GM12878 (cell line): ENCODE measurements at regions not wholly inside any gene's neighbourhood (a gene's known extent, or its start where the extent isn't known, plus 50 kb on each side); places are given as distances from the start of the nearest gene placed in this dataset.
A peak's percentile ranks its signal among the peaks of the same experiment; 100 is the strongest.

ENCODE experiments used
- ATAC-seq: fragments of 200-7000 bp; cut with Tn5 transposase; 3 replicates; pipeline ENCODE4 v1.9.1; 2020; ENCODE audit warnings: mild to moderate bottlenecking, moderate library complexity
- BruUV-seq: library from RNA; stranded (reverse); fragments of 400-500 nt; replicated peaks from 2 replicates; lab custom pipeline; 2021; lab: Mats Ljungman, UMichigan
- CTCF ChIA-PET: fragments of 300-600 bp; sonication (Branson Sonifier 250); formaldehyde crosslinking; extraction: SDS; loops from one replicate; lab custom pipeline; 2021; ENCODE audit warnings: inconsistent platforms; lab: Yijun Ruan, JAX
- POLR2A ChIA-PET: fragments of 350-600 bp; formaldehyde crosslinking; extraction: SDS; loops from one replicate; lab custom pipeline; 2021; ENCODE audit warnings: inconsistent platforms; lab: Charles Lee
- RAD21 ChIA-PET: fragments of 300-600 bp; sonication (Branson Sonifier 250); formaldehyde crosslinking; loops from one replicate; lab custom pipeline; 2023; ENCODE audit warnings: antibody characterized with exemption; ENCODE audit not compliant: unreplicated experiment; lab: Charles Lee
- SMC1A ChIA-PET: fragments of 300-600 bp; sonication (Branson Sonifier 250); formaldehyde crosslinking; loops from one replicate; lab custom pipeline; 2023; ENCODE audit not compliant: unreplicated experiment, uncharacterized antibody; lab: Charles Lee
- DNase-seq: peaks from one replicate; pipeline ENCODE4 v3.0.0-alpha.2; 2011; ENCODE audit warnings: low read depth, low spot score
- FAIRE-seq: peaks from 3 replicates; lab custom pipeline; 2011; peaks lifted over from hg19 to GRCh38; lab: Jason Lieb, UNC
- H2AFZ ChIP-seq: 2 replicates; pipeline ENCODE4 v1.6.0; 2011; ENCODE audit warnings: low read depth, low read length, control low read depth; ENCODE audit not compliant: control insufficient read depth
- H3K27ac ChIP-seq: 2 replicates; pipeline ENCODE4 v1.5.1; 2011; ENCODE audit warnings: control low read depth; ENCODE audit not compliant: control insufficient read depth, insufficient read depth
- H3K27me3 ChIP-seq, 2 experiments: replicated peaks in 1 of 2; 2 replicates each; pipeline versions ENCODE4 v1.6.0 to v1.6.1; 2011; ENCODE audit warnings: low read length in 1 of 2; ENCODE audit not compliant: control insufficient read depth in 2 of 2, insufficient read depth in 2 of 2
- H3K36me3 ChIP-seq, 2 experiments: 2 replicates each; pipeline ENCODE4 v1.5.1; 2011; ENCODE audit warnings: low read length in 1 of 2; ENCODE audit not compliant: control insufficient read depth in 2 of 2, insufficient read depth in 2 of 2
- H3K4me1 ChIP-seq: 2 replicates; pipeline ENCODE4 v1.6.1; 2011; ENCODE audit warnings: mild to moderate bottlenecking, low read length, moderate library complexity, mixed read lengths; ENCODE audit not compliant: control insufficient read depth, insufficient read depth
- H3K4me2 ChIP-seq: 2 replicates; pipeline ENCODE4 v1.6.0; 2011; ENCODE audit warnings: control low read depth; ENCODE audit not compliant: control insufficient read depth, insufficient read depth
- H3K4me3 ChIP-seq: fragments of 200-600 bp; sonication (generic); 2 replicates; pipeline ENCODE4 v1.5.1; 2016
- H3K79me2 ChIP-seq: 2 replicates; pipeline ENCODE4 v1.6.0; 2011; ENCODE audit warnings: low read length; ENCODE audit not compliant: control insufficient read depth, insufficient read depth
- H3K9ac ChIP-seq: 2 replicates; pipeline ENCODE4 v1.8.0; 2011; ENCODE audit warnings: low read length, control low read depth, mixed read lengths; ENCODE audit not compliant: control insufficient read depth, insufficient read depth
- H3K9me3 ChIP-seq: replicated peaks from 3 replicates; pipeline ENCODE4 v1.5.1; 2011; ENCODE audit warnings: mild to moderate bottlenecking, low read length; ENCODE audit not compliant: control insufficient read depth, insufficient read depth
- H4K20me1 ChIP-seq: 2 replicates; pipeline ENCODE4 v1.6.0; 2011; ENCODE audit not compliant: control insufficient read depth, insufficient read depth
- FOXK2 ChIP-seq: fragments of 450-650 bp; IDR thresholded peaks from 2 replicates; pipeline ENCODE4 v1.6.1; 2017; ENCODE audit warnings: mild to moderate bottlenecking, moderate library complexity
- HDGF ChIP-seq: fragments of 450-650 bp; IDR thresholded peaks from 2 replicates; pipeline ENCODE4 v1.6.1; 2016; ENCODE audit warnings: antibody characterized with exemption
- IRF4 ChIP-seq: IDR thresholded peaks from 2 replicates; pipeline ENCODE4 v1.6.1; 2011; ENCODE audit warnings: low read depth, low read length
- JUNB ChIP-seq: IDR thresholded peaks from 2 replicates; pipeline ENCODE4 v1.6.1; 2016; ENCODE audit warnings: antibody characterized with exemption, mild to moderate bottlenecking
- NBN ChIP-seq: fragments of 450-650 bp; IDR thresholded peaks from 2 replicates; pipeline ENCODE4 v1.6.1; 2016
- NKRF ChIP-seq: fragments of 450-650 bp; conservative IDR thresholded peaks from 2 replicates; pipeline ENCODE4 v1.6.1; 2017; ENCODE audit warnings: mild to moderate bottlenecking, moderate library complexity
- PAX5 ChIP-seq: IDR thresholded peaks from 2 replicates; pipeline ENCODE4 v1.6.1; 2011; ENCODE audit warnings: low read depth, low read length, borderline replicate concordance
- RAD21 ChIP-seq: IDR thresholded peaks from 2 replicates; pipeline ENCODE4 v1.6.1; 2011; ENCODE audit warnings: mild to moderate bottlenecking, low read depth, low read length, moderate library complexity; ENCODE audit not compliant: insufficient read depth
- WRNIP1 ChIP-seq: IDR thresholded peaks from 2 replicates; pipeline ENCODE4 v1.6.1; 2011; ENCODE audit warnings: low read depth, low read length, improper control_type of control experiment, borderline replicate concordance
- ZNF207 ChIP-seq: fragments of 450-650 bp; IDR thresholded peaks from 2 replicates; pipeline ENCODE4 v1.6.1; 2014; ENCODE audit warnings: antibody characterized with exemption, mild to moderate bottlenecking, borderline replicate concordance
- WGBS: methylation state at CpG from one replicate; pipeline ENCODE4 v1.1.6; 2016; ENCODE audit warnings: low lambda C conversion rate; ENCODE audit not compliant: insufficient replicate concordance, insufficient coverage; ENCODE audit errors: missing lambda C conversion rate; 5-methylcytosine and 5-hydroxymethylcytosine counted together
- in situ Hi-C: fragments of 300-500 bp; cut with MboI; formaldehyde crosslinking; loops from 9 replicates; pipeline ENCODE4 v1.14.3; 2018; ENCODE audit warnings: mixed read lengths
- intact Hi-C: fragments of 100-400 bp; cut with micrococcal nuclease; formaldehyde crosslinking; loops from one replicate; pipeline ENCODE4 v1.14.2; 2022; ENCODE audit not compliant: unreplicated experiment
- TF ChIP-seq, protein P1 (sequence below): fragments of 450-650 bp; formaldehyde crosslinking; IDR thresholded peaks from 2 replicates; pipeline ENCODE4 v1.4.0; 2020; ENCODE audit warnings: mild to moderate bottlenecking, moderate library complexity

- TF ChIP-seq, protein P1, sequence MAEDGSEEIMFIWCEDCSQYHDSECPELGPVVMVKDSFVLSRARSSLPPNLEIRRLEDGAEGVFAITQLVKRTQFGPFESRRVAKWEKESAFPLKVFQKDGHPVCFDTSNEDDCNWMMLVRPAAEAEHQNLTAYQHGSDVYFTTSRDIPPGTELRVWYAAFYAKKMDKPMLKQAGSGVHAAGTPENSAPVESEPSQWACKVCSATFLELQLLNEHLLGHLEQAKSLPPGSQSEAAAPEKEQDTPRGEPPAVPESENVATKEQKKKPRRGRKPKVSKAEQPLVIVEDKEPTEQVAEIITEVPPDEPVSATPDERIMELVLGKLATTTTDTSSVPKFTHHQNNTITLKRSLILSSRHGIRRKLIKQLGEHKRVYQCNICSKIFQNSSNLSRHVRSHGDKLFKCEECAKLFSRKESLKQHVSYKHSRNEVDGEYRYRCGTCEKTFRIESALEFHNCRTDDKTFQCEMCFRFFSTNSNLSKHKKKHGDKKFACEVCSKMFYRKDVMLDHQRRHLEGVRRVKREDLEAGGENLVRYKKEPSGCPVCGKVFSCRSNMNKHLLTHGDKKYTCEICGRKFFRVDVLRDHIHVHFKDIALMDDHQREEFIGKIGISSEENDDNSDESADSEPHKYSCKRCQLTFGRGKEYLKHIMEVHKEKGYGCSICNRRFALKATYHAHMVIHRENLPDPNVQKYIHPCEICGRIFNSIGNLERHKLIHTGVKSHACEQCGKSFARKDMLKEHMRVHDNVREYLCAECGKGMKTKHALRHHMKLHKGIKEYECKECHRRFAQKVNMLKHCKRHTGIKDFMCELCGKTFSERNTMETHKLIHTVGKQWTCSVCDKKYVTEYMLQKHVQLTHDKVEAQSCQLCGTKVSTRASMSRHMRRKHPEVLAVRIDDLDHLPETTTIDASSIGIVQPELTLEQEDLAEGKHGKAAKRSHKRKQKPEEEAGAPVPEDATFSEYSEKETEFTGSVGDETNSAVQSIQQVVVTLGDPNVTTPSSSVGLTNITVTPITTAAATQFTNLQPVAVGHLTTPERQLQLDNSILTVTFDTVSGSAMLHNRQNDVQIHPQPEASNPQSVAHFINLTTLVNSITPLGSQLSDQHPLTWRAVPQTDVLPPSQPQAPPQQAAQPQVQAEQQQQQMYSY (CRISPR knock-in tag) = no peak
- TF ChIP-seq FOXK2 (no peak), NKRF (no peak)
These were observed 133.3 kb upstream of the HAND1 start (continued) for GRCh38 chr5:154611341-154611767.

DNA sequence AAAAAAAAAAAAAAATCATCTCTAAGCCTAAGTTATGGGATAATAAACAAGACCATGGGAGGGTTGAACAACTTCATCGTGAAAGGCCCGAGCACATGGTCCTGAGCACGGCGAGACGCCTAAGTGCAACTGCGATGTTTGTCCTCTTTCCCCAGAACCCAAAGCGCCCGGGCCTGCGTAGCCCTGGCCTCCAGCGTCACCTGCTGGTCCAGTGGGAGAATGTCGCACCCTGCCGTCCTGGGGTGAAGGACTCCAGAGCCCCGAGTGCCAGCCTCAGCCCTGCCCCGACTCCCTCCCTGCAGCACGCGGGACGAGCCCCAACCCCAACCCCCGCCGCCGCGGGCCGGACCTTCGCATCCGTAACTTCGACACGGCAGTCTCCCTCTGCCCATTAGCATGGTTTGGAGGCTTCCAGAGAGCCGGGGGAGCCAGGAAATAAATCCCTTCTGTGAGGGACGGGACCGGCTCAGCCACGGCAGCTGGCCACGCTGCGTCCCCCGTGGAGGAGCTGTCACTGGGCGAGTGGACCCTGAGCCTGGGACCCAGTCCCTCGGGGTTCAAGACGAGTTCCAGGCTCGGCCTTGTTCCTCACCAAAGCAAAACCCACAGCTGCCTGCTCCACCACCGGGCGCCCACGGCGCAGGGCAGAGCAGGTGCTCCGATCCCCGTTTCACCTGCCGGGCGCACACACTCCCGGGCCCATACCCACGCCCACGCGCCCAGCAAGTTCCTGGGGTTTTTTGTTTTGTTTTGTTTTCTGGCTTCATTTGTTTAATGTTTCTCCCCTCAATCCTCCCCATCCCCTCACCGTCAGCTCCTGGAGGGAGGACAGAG is 132.5 kb upstream of the HAND1 start:
- Histone ChIP-seq H3K27ac (no peak overlapping the region), H3K27me3 (peaks cover 4 to 7% of the 10 kb centered on the region in 2 experiments; a peak in 3 of 4 replicates), H3K4me1 (peaks cover 12% of the 10 kb centered on the region), H3K36me3 (no peaks in the 10 kb centered on the region), H3K79me2 (no peaks in the 10 kb centered on the region), H3K9ac (no peak overlapping the region), H2AFZ (peak overlapping the region; percentile 65), H3K4me3 (peak overlapping the region; percentile 72; the same call in 1 of the 2 replicates), H3K4me2 (peak overlapping the region; percentile 83), H4K20me1 (no peaks in the 10 kb centered on the region), H3K9me3 (no peaks in the 10 kb centered on the region)
- intact Hi-C loops (loop anchor here (1.0 to 5.0 kb wide), 5 partner anchors 34 to 538 kb away; no protein-coding TSS in a partner anchor), in situ Hi-C loops (no loop called here)
- ChIA-PET SMC1A (interaction anchor here (0.7 to 8.8 kb wide), 2 partner anchors 143 to 1215 kb away, joined by 3 to 81 read pairs; no protein-coding TSS in a partner anchor), RAD21 (interaction anchor here (0.7 to 5.6 kb wide), 5 partner anchors 35 to 538 kb away, joined by 3 to 52 read pairs (median 3); no protein-coding TSS in a partner anchor), CTCF (interaction anchor here (0.7 to 10.0 kb wide), 13 partner anchors 21 to 538 kb away, joined by 3 to 121 read pairs (median 5); no protein-coding TSS in a partner anchor), POLR2A (no interaction called here)
- ATAC-seq (peak; percentile 98), DNase-seq (peak; percentile 27), FAIRE-seq (peak; percentile 70)
- WGBS = 5% methylated on average over 50 of the region's 50 CpGs
- BruUV-seq = no TSS peak
- no peak for TF ChIP-seq PAX5
- TF ChIP-seq JUNB = no peak
- TF ChIP-seq, protein P1 (CRISPR knock-in tag) = no peak
- 0 out of 2 replicates have a peak, but pooled peaks have one; percentile 46 for TF ChIP-seq IRF4
- peak; percentile 99 for TF ChIP-seq RAD21
- no peak for TF ChIP-seq ZNF207
- TF ChIP-seq HDGF = no peak
- no peak for TF ChIP-seq WRNIP1
- TF ChIP-seq NBN = 0 out of 2 replicates have a peak, but pooled peaks have one; percentile 34
